WTC11 (cell line): ENCODE measurements at regions not wholly inside any gene's neighbourhood (a gene's known extent, or its start where the extent isn't known, plus 50 kb on each side); places are given as distances from the start of the nearest gene placed in this dataset.

Experiments
- AFF4 ChIP-seq: sonication (generic); formaldehyde crosslinking; IDR thresholded peaks from 2 replicates; pipeline ENCODE4 v1.8.1; 2023; ENCODE audit warnings: mild to moderate bottlenecking, missing genetic modification reagents, borderline replicate concordance
- CTCF ChIP-seq: fragments of 200-600 bp; IDR thresholded peaks from 2 replicates; pipeline ENCODE4 v1.8.0; 2022; ENCODE audit warnings: antibody characterized with exemption
- GABPB1 ChIP-seq: sonication (generic); formaldehyde crosslinking; IDR thresholded peaks from 2 replicates; pipeline ENCODE4 v1.8.1; 2023; ENCODE audit warnings: mild to moderate bottlenecking, missing genetic modification reagents
- NFE2L1 ChIP-seq: sonication (generic); formaldehyde crosslinking; IDR thresholded peaks from 2 replicates; pipeline ENCODE4 v1.8.1; 2023; ENCODE audit warnings: missing genetic modification reagents
- NFYB ChIP-seq: sonication (generic); formaldehyde crosslinking; conservative IDR thresholded peaks from 2 replicates; pipeline ENCODE4 v1.8.0; 2022; ENCODE audit warnings: low read depth, missing genetic modification reagents
- OVOL2 ChIP-seq: fragments of 250-450 bp; sonication (Bioruptor Pico); IDR thresholded peaks from 2 replicates; pipeline ENCODE4 v1.9.0; 2021; ENCODE audit warnings: mild to moderate bottlenecking, borderline replicate concordance
- PRDM15 ChIP-seq: sonication (generic); formaldehyde crosslinking; IDR thresholded peaks from 2 replicates; pipeline ENCODE4 v1.8.0; 2022; ENCODE audit warnings: missing genetic modification reagents
- SMAD4 ChIP-seq: sonication (generic); formaldehyde crosslinking; IDR thresholded peaks from 2 replicates; pipeline ENCODE4 v1.8.0; 2022; ENCODE audit warnings: mild to moderate bottlenecking, missing genetic modification reagents
- TEAD4 ChIP-seq: sonication (generic); formaldehyde crosslinking; IDR thresholded peaks from 2 replicates; pipeline ENCODE4 v1.8.0; 2022; ENCODE audit warnings: mild to moderate bottlenecking, missing genetic modification reagents
- ZNF263 ChIP-seq: sonication (generic); formaldehyde crosslinking; IDR thresholded peaks from 2 replicates; pipeline ENCODE4 v1.8.1; 2022; ENCODE audit warnings: low read depth, mild to moderate bottlenecking, moderate library complexity, missing genetic modification reagents
- ZNF423 ChIP-seq: fragments of 250-450 bp; sonication (Bioruptor Pico); IDR thresholded peaks from 2 replicates; pipeline ENCODE4 v2.1.2; 2022; ENCODE audit warnings: mild to moderate bottlenecking, moderate library complexity
- ZNF512 ChIP-seq: sonication (generic); formaldehyde crosslinking; IDR thresholded peaks from 2 replicates; pipeline ENCODE4 v1.8.1; 2022; ENCODE audit warnings: missing genetic modification reagents, borderline replicate concordance

- TF ChIP-seq CTCF (no peak), TEAD4 (CRISPR knock-in tag) (no peak), AFF4 (no peak), ZNF512 (CRISPR knock-in tag) (no peak), PRDM15 (no peak), SMAD4 (CRISPR knock-in tag) (no peak), ZNF423 (CRISPR knock-in tag) (no peak), ZNF263 (CRISPR knock-in tag) (no peak), GABPB1 (CRISPR knock-in tag) (no peak), NFE2L1 (CRISPR knock-in tag) (no peak), NFYB (CRISPR knock-in tag) (no peak), OVOL2 (CRISPR knock-in tag) (no peak)
These were observed 563.4 kb downstream of the SH2D4B start for GRCh38 chr10:81101062-81101461.
